ENCODE measurements at regions not wholly inside any gene's neighbourhood (a gene's known extent, or its start where the extent isn't known, plus 50 kb on each side); places are given as distances from the start of the nearest gene placed in this dataset.
A peak's percentile ranks its signal among the peaks of the same experiment; 100 is the strongest.

DNA sequence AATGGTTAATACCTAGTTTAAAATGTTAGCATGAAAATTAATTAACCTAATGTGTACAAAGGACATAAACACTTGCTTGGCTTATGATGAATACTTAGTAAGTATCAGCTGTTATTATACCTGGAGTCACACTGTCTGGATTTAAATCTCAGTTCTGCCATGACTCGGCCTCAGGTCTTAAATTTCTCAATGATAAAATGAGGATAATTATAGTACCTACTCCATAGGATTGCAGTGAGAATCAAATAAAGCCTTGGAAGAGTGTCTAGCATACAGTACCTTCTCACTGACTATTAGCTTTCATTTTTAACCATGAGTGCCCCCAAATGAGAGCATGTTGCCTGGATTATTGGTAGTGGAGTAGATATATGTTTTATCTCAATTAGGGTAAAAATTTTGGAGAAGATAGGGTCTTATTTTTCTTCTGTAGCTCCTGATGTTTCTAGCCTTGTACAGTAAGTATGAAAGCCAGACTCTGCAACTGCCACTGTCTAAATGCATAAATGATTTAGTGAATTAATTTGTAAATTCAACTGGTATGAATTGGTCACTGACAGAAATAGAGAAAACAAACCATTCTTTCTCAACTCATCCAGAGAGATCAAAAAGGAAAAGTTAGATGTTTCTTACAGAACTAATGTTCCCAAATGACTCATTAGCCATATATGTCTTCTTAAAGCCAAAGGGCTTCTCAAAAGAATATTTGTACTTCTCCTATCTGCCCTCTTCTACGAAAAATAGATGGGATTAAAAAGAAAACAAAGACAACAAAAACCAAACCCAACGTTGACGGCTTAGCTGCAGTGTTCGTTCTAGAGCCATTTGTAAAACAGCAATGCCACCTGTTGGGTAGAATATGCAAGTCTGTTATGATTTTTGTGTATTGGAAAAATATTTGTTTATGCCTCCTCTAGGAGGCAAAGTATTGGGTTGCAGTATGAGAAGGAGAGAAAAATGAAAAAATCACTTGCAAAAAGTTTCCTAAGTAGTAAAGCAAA is 53.8 kb upstream of the MROH9 start:
- TF ChIP-seq, protein P1, sequence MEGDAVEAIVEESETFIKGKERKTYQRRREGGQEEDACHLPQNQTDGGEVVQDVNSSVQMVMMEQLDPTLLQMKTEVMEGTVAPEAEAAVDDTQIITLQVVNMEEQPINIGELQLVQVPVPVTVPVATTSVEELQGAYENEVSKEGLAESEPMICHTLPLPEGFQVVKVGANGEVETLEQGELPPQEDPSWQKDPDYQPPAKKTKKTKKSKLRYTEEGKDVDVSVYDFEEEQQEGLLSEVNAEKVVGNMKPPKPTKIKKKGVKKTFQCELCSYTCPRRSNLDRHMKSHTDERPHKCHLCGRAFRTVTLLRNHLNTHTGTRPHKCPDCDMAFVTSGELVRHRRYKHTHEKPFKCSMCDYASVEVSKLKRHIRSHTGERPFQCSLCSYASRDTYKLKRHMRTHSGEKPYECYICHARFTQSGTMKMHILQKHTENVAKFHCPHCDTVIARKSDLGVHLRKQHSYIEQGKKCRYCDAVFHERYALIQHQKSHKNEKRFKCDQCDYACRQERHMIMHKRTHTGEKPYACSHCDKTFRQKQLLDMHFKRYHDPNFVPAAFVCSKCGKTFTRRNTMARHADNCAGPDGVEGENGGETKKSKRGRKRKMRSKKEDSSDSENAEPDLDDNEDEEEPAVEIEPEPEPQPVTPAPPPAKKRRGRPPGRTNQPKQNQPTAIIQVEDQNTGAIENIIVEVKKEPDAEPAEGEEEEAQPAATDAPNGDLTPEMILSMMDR (IDR thresholded peaks at IDR 0.05; ENCODE audit: low read depth, low read length), result 0 out of 2 replicates have a peak, but pooled peaks have one; percentile 6
- Histone ChIP-seq H3K27me3 (no peaks in the 10 kb centered on the region), H3K36me3 (no peaks in the 10 kb centered on the region), H3K9me3 (no peaks in the 10 kb centered on the region), H3K4me3 (ENCODE audit: low read depth, low read length) (no peak overlapping the region), H3K4me1 (no peaks in the 10 kb centered on the region)
- DNase-seq, result no peak
